ENCODE measurements at regions not wholly inside any gene's neighbourhood (a gene's known extent, or its start where the extent isn't known, plus 50 kb on each side); places are given as distances from the start of the nearest gene placed in this dataset.

DNA sequence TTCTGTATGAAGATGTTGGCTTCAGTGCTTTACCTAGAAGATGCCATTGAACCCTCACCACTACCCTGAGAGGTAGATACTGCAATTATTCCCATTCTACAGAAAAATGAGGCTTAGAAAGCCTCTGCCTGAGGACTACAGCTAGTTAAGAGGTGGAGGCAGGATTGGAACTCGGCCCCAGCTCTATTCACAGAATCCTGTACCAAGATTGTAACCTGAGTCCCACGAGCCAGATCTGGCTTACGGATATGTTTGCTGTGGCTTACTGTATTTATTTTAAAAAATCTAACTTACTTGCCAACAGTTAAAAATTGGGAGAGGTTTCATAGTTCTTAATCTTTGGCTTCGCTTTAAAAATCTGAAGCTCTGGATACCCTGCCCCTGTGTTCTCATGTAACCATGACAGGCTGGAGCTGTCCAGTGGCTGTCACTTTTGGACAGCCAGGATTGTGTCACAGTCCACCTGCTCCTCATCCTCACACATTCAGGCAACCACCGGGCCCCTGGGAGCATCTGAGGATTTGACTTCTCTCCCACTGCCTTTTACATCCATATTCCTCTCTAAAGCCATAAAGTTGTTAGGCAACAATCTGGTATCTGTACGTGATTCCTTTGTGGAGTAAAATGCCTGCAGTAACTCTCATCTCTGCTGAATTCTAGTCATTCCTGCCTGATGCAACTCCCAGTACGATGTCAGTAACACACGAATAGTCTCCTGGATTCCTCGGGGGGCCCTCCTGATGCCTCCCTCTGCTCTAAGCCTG lies 160.8 kb upstream of the SERP2 start:
- DNase-seq (ENCODE audit: low read depth) = no peak

DNA sequence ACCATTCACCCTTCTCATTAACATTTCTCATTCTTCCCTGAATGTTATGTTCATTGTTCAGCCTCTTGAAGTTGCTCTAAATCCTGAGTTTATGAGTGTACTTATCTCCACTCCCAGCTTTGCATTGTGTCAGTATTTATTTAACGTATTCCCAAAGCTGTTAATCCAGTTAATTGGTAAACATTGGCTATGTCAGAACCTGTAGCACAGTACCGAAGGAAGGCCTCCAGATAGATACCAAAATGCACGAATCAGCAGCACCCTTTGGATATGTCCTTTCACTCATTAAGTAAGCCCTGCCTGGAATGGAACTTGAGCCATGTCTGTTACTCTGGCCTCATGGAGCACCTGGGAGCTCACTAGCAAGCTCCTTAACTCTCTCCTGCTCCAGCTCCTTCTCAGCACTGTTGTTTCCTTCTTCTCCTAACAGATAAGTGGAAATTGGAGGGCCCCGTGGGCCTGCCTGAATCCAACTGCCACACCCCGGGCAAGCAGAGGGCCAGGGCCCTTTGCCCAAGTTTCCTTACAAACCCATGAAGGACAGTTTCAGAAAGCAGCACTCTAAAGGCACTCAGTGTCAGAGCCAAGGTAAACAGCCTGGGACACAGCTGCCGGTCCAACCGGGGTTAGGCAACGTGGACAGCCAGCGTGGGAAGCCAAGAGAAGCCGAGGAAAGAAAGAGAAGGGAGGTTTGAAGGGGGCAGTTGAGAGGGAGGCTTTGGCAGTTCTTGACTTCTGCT lies 155.0 kb upstream of the SERP2 start:
- no peak for DNase-seq (ENCODE audit: low read depth)

DNA sequence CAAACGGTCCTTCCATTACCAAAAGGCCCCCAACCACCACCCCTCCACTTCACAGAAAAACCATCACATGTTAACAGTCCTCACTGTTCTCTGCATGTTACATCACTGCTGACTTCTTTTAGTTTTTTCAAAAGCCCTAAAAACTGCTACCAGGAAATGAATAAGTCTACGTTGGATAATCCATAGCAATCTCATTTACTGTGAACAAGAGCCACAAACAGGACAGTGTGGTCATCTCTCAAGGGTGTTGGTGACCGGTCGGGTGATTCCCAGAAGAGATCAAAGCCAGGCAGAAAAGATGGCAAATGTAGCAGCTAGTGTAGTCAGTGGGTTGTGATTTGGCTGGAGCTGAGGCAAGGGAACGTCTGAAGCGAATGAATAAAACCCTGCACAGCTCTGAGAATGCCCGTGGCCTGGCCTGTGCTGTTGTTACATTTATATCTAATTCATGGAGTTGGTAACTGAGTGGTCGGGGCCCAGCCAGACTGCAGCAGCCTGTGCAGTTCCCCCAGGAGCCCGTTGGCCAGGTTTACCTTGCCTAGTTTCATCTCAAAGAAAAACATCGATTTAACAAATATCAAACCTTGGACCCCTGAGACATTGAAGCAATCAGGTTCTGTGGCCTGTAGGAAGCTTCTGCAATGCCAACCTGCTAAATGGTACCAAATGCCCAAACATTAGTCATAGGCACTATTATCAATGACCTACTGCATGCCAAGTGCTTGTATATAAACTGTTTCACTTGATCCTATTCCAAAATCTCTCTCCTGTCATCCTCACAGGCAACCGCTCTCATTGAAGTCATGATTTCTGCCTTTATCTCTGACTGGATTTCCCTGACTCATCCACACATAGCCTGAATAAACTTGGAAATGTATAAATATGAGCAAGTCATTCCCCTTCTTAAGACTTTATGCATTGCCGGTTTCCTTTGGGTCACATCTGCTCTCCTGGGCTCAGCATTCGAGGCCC lies 153.8 kb upstream of the SERP2 start:
- DNase-seq (ENCODE audit: low read depth) = peak; percentile 85

DNA sequence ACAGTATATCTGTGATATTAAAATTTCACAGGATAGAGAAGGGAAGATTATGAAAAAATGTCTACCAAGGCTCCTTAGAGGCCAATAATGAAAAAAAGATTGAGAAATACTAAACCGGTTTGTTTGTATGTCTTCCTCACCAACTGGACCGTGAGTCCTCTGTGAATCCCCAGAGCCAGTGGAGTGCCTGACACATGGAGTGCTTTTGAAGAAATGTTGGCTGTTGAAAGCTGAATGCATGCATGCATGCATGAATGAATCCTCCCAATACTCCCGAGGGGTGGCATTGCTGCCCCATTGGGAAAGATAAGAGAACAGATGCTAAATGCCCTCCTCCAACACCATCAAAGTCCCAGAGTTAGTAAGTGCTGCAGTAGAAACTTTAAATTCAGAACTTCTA lies 152.7 kb upstream of the SERP2 start:
- DNase-seq (ENCODE audit: low read depth) = no peak

DNA sequence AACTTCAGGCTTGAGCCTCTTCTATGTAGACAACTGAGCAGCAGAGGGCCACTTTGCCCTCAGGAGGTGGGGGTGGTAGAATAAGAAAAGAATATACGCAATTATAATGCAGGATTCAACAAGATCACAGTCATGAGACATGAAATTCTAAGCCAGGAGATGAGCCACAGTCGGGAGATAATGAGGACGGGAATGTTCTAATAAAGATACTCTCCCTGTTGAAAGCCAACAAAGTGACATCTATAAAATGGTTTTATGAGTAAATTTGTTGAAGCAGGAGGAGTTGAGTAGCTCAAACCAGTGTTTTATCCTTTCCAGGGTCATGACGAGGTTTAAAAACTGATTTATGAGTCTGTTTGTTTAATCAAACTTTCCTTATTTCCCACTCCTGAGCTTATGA lies 152.0 kb upstream of the SERP2 start:
- peak; percentile 7 for DNase-seq (ENCODE audit: low read depth)

DNA sequence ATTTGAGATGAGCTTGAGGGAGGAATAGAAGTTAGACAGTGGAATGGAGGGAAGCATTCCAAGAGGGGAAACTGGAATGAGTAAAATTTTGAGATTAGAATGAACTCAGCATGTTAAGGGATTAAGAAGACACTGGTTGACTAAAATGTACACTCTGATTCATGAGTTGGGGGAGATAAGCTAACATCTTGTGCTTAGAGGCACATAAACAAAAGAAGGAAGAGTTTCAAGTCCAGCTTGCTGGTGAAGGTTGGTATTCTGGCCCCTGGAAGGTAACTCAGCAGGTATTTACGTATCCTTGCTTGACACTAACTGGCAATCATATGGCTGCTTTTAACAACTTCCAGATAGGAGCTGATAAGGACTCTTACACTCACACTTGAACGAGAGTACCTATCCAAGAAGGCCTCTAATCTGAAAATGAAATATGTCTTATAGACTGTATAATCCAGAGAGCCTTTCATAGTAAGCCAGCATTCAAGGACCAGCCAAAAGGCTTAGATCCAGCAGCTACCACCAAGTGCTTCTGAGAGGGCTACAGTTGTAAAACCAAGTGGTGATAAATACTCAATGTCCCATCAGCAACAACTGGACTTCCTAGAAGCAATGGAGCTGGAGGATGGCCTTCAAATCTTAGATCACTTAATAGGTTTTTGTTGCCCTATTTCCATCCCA lies 149.7 kb upstream of the SERP2 start:
- DNase-seq (ENCODE audit: low read depth) = no peak

DNA sequence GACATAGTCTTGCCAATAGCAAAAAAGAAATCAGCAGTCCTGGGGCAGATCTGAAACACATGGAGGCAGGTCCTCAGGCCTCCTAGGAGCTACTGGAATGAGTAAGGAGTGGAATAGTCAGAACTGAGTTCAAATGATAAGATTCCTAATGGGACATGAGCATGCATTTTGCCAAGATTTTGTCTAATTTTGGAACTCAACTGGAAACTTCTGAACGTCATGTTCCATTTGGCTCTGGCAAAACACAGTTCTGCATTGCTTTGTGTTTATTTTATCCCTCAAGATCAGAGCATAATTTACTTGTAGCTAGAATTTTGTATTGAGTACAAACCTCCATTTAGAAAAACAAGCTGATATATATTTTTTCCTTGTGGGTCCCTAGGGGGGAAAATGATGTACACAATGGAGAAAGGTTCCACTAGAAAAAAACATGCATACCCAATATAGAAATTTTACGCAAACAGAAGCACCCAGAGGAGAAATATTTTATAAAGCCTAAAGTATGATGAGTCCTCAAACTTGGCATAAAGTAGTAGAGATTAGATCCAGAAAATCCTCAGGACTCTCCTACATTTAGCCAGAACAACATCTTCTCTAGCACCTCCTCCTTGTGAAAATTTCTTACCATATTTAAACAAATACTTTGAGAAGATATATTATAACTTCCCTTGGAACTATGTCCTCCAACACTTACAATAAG lies 149.0 kb upstream of the SERP2 start:
- no peak for DNase-seq (ENCODE audit: low read depth)

DNA sequence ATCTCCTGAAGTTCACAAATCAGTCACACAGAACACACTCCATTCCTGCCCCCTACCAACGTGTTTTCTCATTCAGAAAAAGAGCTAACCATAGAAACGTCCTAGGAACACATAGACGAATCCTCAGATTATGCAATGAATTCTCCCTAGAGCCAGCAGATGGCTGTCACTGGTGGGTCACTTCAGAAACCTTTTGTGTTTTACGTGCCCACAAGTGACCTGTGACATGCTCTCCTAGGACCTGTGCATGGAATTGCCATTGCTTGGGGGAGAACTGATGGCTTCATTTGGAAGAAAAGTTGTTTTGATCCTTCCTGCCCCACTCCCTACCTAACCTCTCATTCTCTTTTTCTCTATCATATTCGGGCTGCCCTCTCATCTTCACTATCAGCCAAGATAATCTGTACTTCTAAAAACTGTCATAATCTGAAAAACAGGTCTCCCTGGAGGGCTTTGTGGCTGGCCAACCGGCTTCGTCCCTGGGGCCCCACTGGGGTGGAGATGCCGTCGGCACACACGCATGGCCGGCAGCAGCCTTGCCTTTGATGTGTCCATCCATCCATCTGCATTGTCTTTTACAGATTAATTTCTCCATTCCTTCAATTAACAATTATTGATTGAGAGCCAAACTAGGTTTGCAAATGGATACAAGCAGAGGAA lies 144.1 kb upstream of the SERP2 start:
- DNase-seq (ENCODE audit: low read depth) = no peak

DNA sequence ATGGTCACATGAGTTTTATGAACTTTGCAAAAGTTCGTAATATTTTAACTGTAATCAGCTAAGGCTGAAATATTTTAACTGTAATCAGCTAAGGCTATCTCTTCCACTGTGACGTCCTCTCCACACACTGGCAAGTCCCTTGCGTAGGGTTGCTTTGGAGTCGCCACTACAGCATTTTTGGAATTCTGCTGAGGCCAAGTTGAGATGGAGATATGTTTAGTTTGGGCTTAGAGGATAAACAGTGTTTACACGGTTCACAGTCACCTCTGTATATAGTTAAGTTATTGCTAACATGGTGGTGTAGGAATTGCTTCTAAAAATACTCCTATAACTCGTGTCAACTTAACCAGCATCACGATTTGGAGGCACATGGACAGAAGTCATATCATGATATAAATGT lies 143.6 kb upstream of the SERP2 start:
- peak; percentile 27 for DNase-seq (ENCODE audit: low read depth)

DNA sequence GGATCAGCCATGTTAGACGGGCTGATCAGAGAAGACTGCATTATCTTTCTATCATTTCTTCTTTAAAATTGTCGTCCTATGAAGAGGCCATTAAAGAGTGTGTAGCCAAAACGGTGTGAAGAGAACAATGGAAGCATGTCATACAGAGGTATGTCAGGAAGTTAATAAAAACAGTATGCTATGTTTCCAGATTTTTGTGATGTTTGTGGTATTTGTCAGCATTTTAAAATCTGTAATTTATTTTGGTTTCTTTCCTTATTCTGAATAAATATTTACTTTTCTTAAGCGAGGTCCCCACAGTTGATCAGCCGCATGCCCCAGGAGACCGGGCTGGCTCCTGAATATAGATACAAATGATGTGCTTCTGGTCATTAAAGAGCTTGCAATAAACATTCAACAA lies 142.9 kb upstream of the SERP2 start:
- peak; percentile 65 for DNase-seq (ENCODE audit: low read depth)

DNA sequence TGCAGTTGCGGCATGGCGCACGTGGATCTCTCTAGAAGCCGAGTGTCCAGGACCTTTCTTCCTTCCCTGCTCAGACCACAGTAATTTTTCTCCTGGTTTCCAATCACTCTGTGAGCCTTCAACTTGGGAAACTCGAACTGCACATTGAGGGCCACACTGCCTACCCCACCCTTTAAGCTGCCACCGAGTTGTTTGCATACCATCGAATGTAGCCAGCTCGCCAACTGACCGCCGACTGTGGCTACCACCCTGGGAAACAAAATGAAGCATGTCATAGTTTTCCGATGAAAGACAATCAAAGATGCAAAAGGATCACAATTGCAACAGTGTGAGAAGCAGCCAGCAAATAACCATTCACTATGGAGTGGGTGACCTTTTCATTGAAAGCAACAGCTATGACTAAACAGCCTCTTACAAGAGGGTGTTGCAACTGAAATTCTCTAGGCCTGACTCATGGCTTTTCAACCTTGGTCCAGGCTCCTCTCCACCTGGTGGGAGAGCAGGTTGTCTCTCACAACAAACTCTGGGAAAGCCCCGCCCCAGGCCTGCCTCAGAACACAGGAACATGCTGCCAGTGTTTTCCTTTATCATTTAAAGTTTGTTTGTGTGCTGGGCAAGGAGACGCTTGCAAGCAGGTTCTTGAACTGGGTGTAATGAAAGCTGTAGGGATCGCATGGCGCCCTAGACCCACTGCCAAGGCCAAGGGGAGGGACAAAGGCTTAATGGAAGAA lies 141.7 kb upstream of the SERP2 start:
- peak; percentile 98 for DNase-seq (ENCODE audit: low read depth)

DNA sequence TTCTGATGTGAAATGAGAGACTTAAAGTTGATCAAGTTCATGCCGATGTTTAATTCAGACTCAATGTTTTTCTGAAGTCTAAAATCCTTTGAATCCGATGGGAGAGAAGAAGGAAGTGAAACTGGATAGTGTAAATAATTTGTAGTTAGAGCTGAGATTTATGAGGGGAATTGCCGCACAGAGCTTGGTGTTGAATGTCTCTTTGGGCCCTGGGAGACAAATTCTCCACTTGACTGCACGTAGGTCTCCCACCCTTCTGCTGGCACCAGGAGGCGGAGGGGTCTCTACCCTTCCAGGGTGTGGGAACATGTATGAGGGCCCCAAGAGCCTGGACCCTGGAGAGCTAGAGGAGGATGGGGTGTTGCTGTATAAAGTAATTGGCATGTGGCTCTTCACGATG lies 140.8 kb upstream of the SERP2 start:
- no peak for DNase-seq (ENCODE audit: low read depth)

DNA sequence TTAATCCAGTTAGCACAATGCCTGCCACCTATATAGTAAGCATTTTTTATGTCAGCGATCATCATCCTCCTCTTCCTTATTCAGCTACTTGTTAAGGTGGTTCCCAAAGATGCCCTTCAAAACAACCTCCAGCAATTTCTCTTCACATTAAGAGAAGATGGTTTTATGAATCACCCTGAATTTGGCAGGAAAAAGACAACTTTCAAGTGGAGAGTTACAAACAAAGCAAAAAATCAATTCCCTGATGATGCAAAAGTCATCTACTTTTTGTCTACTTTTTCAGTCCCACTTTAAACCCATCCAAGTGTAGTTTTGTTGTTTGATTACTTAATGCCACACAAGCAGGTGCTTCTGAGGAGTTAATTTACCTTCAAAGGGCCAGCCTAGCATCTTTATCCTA lies 139.1 kb upstream of the SERP2 start:
- DNase-seq (ENCODE audit: low read depth) = peak; percentile 20

DNA sequence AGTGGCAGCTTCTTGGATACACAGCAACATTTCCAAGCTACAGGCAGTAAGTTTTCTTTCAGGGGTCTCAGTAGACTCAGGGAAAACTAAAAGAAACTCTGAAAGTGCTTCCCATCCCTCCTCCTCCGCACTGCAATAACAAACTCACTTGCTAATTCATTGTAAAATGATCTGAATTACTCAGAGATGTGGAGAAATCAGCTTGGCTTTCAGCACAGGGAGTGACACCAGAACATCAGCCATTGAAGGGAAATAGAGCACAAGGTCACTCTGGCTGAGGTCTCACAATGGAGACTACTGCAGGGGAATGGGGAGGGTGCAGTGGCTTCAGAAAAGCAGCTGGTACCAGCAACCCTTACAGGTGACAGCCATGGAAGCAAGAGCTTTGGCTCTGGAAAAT lies 137.3 kb upstream of the SERP2 start:
- no peak for DNase-seq (ENCODE audit: low read depth)

DNA sequence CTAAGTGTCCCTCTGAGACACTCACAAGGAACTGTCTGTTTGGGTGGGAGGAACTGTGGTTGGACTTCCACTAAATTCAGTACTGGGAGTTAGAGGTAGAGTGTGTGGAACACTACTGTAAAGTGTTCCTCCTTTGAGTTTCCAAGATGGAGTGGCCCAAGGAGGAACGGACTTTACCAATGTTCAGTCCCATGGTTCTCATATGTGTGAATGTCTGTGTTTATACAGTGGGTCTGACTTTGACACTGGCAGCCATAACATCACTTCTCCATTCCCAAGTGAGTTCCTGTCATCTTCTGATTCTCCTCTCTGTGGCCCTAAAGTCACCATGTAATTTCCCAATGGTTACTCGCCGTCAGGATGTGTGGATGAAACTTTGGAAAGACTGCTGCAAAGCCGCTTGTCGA lies 136.8 kb upstream of the SERP2 start:
- DNase-seq (ENCODE audit: low read depth) = no peak

DNA sequence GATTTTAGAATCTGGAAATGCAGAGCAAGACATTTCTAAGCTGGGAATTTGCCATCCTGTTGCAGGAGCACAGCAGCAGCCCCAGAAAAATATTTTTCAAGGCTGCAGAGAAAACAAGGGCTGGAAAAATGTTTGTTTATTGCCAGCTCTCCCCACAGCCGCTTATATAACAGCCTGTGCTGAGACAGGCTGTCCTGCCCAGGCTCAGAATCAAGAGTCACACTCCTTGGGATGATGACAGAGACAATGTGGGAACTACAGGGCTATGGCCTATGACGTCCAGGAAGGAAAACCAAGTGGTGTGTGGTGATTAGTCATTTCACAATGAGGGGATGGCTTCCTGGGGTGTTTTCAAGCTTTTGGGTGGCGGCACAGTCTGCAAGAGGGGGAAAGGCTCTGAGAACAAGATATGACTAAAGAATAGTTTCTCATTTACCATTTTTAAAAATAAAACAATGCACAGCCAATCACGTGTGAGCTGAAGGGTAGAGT lies 136.3 kb upstream of the SERP2 start:
- DNase-seq (ENCODE audit: low read depth) = peak; percentile 84

DNA sequence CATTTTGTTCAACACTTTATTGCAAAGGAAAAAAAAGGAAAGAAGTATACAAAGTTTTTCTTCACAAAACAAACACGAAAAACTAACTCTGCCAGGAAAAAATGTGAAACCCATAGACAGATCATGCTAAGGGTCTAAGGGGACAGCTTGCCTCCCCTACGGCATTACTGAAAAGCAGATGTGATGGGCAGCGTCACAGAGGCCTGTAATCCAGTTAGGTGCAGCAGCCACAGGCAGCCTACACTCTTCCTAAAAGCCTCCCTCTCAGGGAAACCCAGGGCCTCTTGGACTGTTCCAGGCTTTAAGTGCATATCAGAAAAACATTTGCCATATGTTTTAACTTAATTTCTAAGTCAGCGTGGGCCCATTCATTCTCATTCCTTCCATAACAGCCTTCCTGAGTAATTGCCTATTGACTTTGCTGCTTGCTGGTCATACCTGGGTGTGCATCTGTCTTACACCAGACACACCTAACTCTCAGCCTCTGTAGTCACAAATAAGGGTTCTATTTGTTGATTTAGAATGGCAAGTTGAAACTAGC lies 135.7 kb upstream of the SERP2 start:
- DNase-seq (ENCODE audit: low read depth) = no peak

DNA sequence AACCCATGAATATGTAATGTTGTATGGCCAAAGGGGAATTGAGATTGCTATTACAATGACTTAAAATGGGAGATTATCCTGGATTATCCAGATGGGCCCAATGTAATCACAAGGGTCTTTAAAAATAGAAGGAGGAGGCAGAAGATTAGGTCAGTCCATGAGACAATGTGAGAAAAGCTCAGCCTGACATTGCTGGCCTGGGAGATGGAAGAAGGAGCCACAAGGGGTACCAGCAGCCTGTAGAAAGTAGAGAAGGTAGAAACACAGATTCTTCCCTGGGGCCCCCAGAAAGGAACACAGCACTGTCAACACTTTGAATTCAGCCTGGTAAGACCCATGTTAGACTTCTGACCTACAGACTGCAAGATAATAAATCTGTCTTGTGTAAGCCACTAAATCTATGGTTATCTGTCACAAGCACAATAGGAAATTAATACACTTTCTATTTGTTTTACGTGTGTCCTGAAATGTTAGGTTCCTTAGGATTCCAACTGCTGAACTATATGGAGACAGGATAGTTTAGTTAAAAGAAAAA lies 132.9 kb upstream of the SERP2 start:
- DNase-seq (ENCODE audit: low read depth) = no peak

DNA sequence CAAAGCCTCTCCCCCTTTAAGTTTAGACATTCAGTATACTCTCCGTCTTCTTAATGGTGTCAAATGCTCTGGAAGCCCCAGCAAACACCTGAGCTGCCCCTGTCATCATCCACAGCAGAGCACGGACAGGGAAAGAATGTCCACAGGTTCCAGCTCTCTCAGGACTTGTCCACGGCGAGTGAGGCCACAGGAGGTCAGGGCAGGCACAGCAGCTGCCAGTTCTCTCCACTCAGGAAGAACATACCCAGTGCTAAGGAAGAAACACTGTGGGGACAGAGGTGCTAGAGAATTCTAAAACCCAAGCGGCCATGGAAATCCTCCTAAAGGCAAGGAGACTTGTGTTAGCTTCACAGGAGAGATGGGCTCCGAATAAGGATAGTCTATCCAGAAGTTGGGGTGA lies 132.0 kb upstream of the SERP2 start:
- DNase-seq (ENCODE audit: low read depth) = no peak
